HCT116 (cell line): ENCODE measurements at regions not wholly inside any gene's neighbourhood (a gene's known extent, or its start where the extent isn't known, plus 50 kb on each side); places are given as distances from the start of the nearest gene placed in this dataset.

Experiments used
- CEBPB ChIP-seq: IDR thresholded peaks from 2 replicates; pipeline ENCODE4 v1.6.1; 2012; ENCODE audit warnings: low read depth
- EGR1 ChIP-seq: IDR thresholded peaks from 2 replicates; pipeline ENCODE4 v1.6.1; 2012; ENCODE audit warnings: low read depth
- EZH2phosphoT487 ChIP-seq: fragments of 200-600 bp; IDR thresholded peaks from 2 replicates; pipeline ENCODE4 v1.6.1; 2018; ENCODE audit warnings: antibody characterized with exemption, borderline replicate concordance
- MAX ChIP-seq: IDR thresholded peaks from 2 replicates; pipeline ENCODE4 v1.6.1; 2012
- POLR2A ChIP-seq: IDR thresholded peaks from 2 replicates; pipeline ENCODE4 v1.7.0; 2011; ENCODE audit warnings: borderline replicate concordance; ENCODE audit not compliant: insufficient read depth, insufficient read length; ENCODE audit errors: extremely low read depth
- SRF ChIP-seq: IDR thresholded peaks from 2 replicates; pipeline ENCODE4 v1.6.1; 2012; ENCODE audit warnings: low read depth
- TCF7L2 ChIP-seq: IDR thresholded peaks from 2 replicates; pipeline ENCODE4 v1.7.0; 2011; ENCODE audit warnings: borderline replicate concordance, inconsistent platforms; ENCODE audit not compliant: insufficient read depth, insufficient read length; ENCODE audit errors: extremely low read depth
- YY1 ChIP-seq: IDR thresholded peaks from 2 replicates; pipeline ENCODE4 v1.6.1; 2011; ENCODE audit warnings: low read length, low read depth, moderate library complexity, mild to moderate bottlenecking; ENCODE audit not compliant: insufficient replicate concordance; ENCODE audit errors: extremely low read depth
- ZNF274 ChIP-seq: fragments of 200-500 bp; sonication (Bioruptor generic); IDR thresholded peaks from 2 replicates; pipeline ENCODE4 v1.6.1; 2014; ENCODE audit warnings: mild to moderate bottlenecking, low read depth, low read length, inconsistent platforms
- TF ChIP-seq, protein P1 (sequence below), 3 experiments: fragments of 200-600 bp in 1 of 3; sonication (generic) in 1 of 3; IDR thresholded peaks in 2 of 3; conservative IDR thresholded peaks in 1 of 3; 2 replicates each; pipeline ENCODE4 v1.5.1; 2012 to 2017; ENCODE audit warnings: low read depth in 2 of 3, low read length in 2 of 3, antibody characterized with exemption in 1 of 3, borderline replicate concordance in 1 of 3, control low read depth in 1 of 3, mild to moderate bottlenecking in 1 of 3, mixed read lengths in 1 of 3, mixed run types in 1 of 3, moderate library complexity in 1 of 3; ENCODE audit not compliant: insufficient read depth in 1 of 3

GRCh38 chr18:42545825-42546224 is 569.7 kb downstream of the RIT2 start:
- TF ChIP-seq EGR1 (no peak), TCF7L2 (no peak), ZNF274 (no peak), MAX (no peak), CEBPB (no peak), YY1 (no peak), EZH2phosphoT487 (no peak), SRF (no peak), POLR2A (no peak)
- TF ChIP-seq, protein P1, sequence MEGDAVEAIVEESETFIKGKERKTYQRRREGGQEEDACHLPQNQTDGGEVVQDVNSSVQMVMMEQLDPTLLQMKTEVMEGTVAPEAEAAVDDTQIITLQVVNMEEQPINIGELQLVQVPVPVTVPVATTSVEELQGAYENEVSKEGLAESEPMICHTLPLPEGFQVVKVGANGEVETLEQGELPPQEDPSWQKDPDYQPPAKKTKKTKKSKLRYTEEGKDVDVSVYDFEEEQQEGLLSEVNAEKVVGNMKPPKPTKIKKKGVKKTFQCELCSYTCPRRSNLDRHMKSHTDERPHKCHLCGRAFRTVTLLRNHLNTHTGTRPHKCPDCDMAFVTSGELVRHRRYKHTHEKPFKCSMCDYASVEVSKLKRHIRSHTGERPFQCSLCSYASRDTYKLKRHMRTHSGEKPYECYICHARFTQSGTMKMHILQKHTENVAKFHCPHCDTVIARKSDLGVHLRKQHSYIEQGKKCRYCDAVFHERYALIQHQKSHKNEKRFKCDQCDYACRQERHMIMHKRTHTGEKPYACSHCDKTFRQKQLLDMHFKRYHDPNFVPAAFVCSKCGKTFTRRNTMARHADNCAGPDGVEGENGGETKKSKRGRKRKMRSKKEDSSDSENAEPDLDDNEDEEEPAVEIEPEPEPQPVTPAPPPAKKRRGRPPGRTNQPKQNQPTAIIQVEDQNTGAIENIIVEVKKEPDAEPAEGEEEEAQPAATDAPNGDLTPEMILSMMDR (IDR thresholded peaks at IDR 0.05 in 2 of 3, conservative IDR thresholded peaks at IDR 0.05 in 1 of 3; ENCODE audit: borderline replicate concordance in 1 of 3, insufficient read depth in 1 of 3, low read depth in 2 of 3, low read length in 2 of 3): no peak
